Endothelial cell of umbilical vein (primary cell): ENCODE measurements at regions not wholly inside any gene's neighbourhood (a gene's known extent, or its start where the extent isn't known, plus 50 kb on each side); places are given as distances from the start of the nearest gene placed in this dataset.

Experiments
- BruUV-seq: library from RNA; stranded (reverse); fragments of 400-500 nt; replicated peaks from 2 replicates; lab custom pipeline; 2021; lab: Mats Ljungman, UMichigan
- CTCF ChIA-PET: fragments of 300-600, 350-600 bp; sonication (Branson Sonifier 250); formaldehyde crosslinking; loops from one replicate; lab custom pipeline; 2021; ENCODE audit warnings: antibody characterized with exemption, inconsistent platforms; lab: Charles Lee
- POLR2A ChIA-PET: fragments of 300-600, 350-600 bp; sonication (Branson Sonifier 250); formaldehyde crosslinking; loops from one replicate; lab custom pipeline; 2021; ENCODE audit warnings: antibody characterized with exemption, inconsistent platforms; lab: Charles Lee
- DNase-seq: peaks from one replicate; pipeline ENCODE4 v3.0.0-alpha.2; 2011; ENCODE audit warnings: low read depth, low spot score
- FAIRE-seq: peaks from 2 replicates; lab custom pipeline; 2011; peaks lifted over from hg19 to GRCh38; lab: Jason Lieb, UNC
- H2AFZ ChIP-seq: 2 replicates; pipeline ENCODE4 v1.6.0; 2012; ENCODE audit warnings: low read depth, low read length, control low read depth, inconsistent platforms
- H3K27ac ChIP-seq: 2 replicates; pipeline ENCODE4 v1.5.1; 2011; ENCODE audit warnings: low read depth, mild to moderate bottlenecking, control low read depth, low read length, moderate library complexity; ENCODE audit not compliant: insufficient read depth
- H3K27me3 ChIP-seq, 2 experiments: 2 replicates each; pipeline versions ENCODE4 v1.6.0 to v1.6.1; 2011; ENCODE audit warnings: low read length in 2 of 2, mixed read lengths in 1 of 2; ENCODE audit not compliant: control insufficient read depth in 2 of 2, insufficient read depth in 2 of 2
- H3K36me3 ChIP-seq, 2 experiments: 2 replicates in 1 of 2; 3 replicates in 1 of 2; pipeline ENCODE4 v1.5.1; 2011; ENCODE audit warnings: low read length in 2 of 2, mild to moderate bottlenecking in 1 of 2, moderate library complexity in 1 of 2; ENCODE audit not compliant: control insufficient read depth in 2 of 2, insufficient read depth in 2 of 2; ENCODE audit errors: extremely low read depth in 1 of 2
- H3K4me1 ChIP-seq: 3 replicates; pipeline ENCODE4 v1.5.1; 2011; ENCODE audit warnings: mild to moderate bottlenecking, low read length; ENCODE audit not compliant: control insufficient read depth, insufficient read depth; ENCODE audit errors: extremely low read depth
- H3K4me2 ChIP-seq: 2 replicates; pipeline ENCODE4 v1.6.1; 2011; ENCODE audit warnings: low read length, control low read depth, mixed read lengths; ENCODE audit not compliant: insufficient read depth
- H3K4me3 ChIP-seq, 3 experiments: fragments of 200-600 bp in 1 of 3; sonication (generic), shearing (Covaris generic) in 1 of 3; replicated peaks in 1 of 3; 2 replicates each; pipeline ENCODE4 v1.5.1; 2011 to 2016; ENCODE audit warnings: control low read depth in 3 of 3, low read length in 3 of 3, mild to moderate bottlenecking in 2 of 3, inconsistent platforms in 1 of 3, low read depth in 1 of 3, moderate library complexity in 1 of 3; ENCODE audit not compliant: insufficient read depth in 1 of 3
- H3K79me2 ChIP-seq: 2 replicates; pipeline ENCODE4 v1.6.0; 2012; ENCODE audit warnings: low read length, inconsistent platforms; ENCODE audit not compliant: control insufficient read depth, insufficient read depth
- H3K9ac ChIP-seq: replicated peaks from 2 replicates; pipeline ENCODE3; 2011; ENCODE audit warnings: low read length, control low read depth; ENCODE audit not compliant: insufficient read depth; ENCODE audit errors: extremely low read depth
- H3K9me1 ChIP-seq: replicated peaks from 3 replicates; pipeline ENCODE4 v1.6.0; 2011; ENCODE audit warnings: mild to moderate bottlenecking, low read length; ENCODE audit not compliant: control insufficient read depth, insufficient read depth; ENCODE audit errors: extremely low read depth
- H3K9me3 ChIP-seq: replicated peaks from 2 replicates; pipeline ENCODE4 v1.5.1; 2012; ENCODE audit warnings: low read length, inconsistent platforms; ENCODE audit not compliant: control insufficient read depth, insufficient read depth
- H4K20me1 ChIP-seq: replicated peaks from 2 replicates; pipeline ENCODE3; 2011; ENCODE audit warnings: mild to moderate bottlenecking, low read length; ENCODE audit not compliant: control insufficient read depth, insufficient read depth; ENCODE audit errors: extremely low read depth
- CTCF ChIP-seq, 2 donors: IDR thresholded peaks; 1 replicate in 1 of 2; 2 replicates in 1 of 2; pipeline ENCODE4 v1.5.1; 2011; ENCODE audit warnings: low read length in 2 of 2, mild to moderate bottlenecking in 2 of 2, moderate library complexity in 2 of 2, control low read depth in 1 of 2, inconsistent platforms in 1 of 2, low read depth in 1 of 2; ENCODE audit not compliant: insufficient read depth in 1 of 2; ENCODE audit errors: extremely low read depth in 1 of 2
- EZH2 ChIP-seq: IDR thresholded peaks from 2 replicates; pipeline ENCODE4 v1.6.1; 2012; ENCODE audit warnings: borderline replicate concordance, low read depth, mild to moderate bottlenecking, moderate library complexity, low read length, inconsistent platforms; ENCODE audit not compliant: severe bottlenecking
- FOS ChIP-seq: IDR thresholded peaks from 2 replicates; pipeline ENCODE4 v1.6.1; 2011; ENCODE audit warnings: mild to moderate bottlenecking, low read length, moderate library complexity, borderline replicate concordance; ENCODE audit not compliant: insufficient read depth
- GATA2 ChIP-seq: IDR thresholded peaks from 2 replicates; pipeline ENCODE4 v1.7.0; 2011; ENCODE audit warnings: low read depth, mild to moderate bottlenecking, moderate library complexity, mixed read lengths, low read length; ENCODE audit not compliant: insufficient read length, insufficient read depth
- JUN ChIP-seq: IDR thresholded peaks from 2 replicates; pipeline ENCODE4 v1.6.1; 2011; ENCODE audit warnings: borderline replicate concordance, low read depth; ENCODE audit not compliant: insufficient read length, insufficient read depth
- MAX ChIP-seq: IDR thresholded peaks from 2 replicates; pipeline ENCODE4 v1.6.1; 2011; ENCODE audit not compliant: insufficient read depth, insufficient read length
- MYC ChIP-seq: IDR thresholded peaks from one replicate; pipeline ENCODE4 v1.6.1; 2011; ENCODE audit warnings: mild to moderate bottlenecking, low read depth, low read length
- POLR2A ChIP-seq: IDR thresholded peaks from 2 replicates; pipeline ENCODE4 v1.6.1; 2012; ENCODE audit warnings: low read depth, mild to moderate bottlenecking, control low read depth, low read length
- POLR2AphosphoS5 ChIP-seq: IDR thresholded peaks from 2 replicates; pipeline ENCODE4 v1.6.1; 2012; ENCODE audit warnings: low read depth, mild to moderate bottlenecking, control low read depth, low read length, moderate library complexity; ENCODE audit not compliant: insufficient read depth
- dilution Hi-C: fragments of 300-500 bp; cut with MboI; formaldehyde crosslinking; loops from one replicate; pipeline ENCODE4 v1.15.0; 2019; ENCODE audit warnings: low sequenced_read_pairs; ENCODE audit not compliant: extremely low pct_ligation_motif_present
- intact Hi-C: fragments of 100-400 bp; cut with micrococcal nuclease; formaldehyde crosslinking; loops from one replicate; pipeline ENCODE4 v1.10.0; 2022

GRCh38 chr13:50082426-50083281, 67.4 kb downstream of the KCNRG start:
- BruUV-seq = TSS peak; percentile 62
- Histone ChIP-seq H3K4me1 (peaks cover 24% of the 10 kb centered on the region), H3K4me2 (peak overlapping the region; percentile 92), H3K27ac (peak overlapping the region; percentile 33), H3K9me1 (no peaks in the 10 kb centered on the region), H3K79me2 (peaks cover 73% of the 10 kb centered on the region), H3K36me3 (no peaks in the 10 kb centered on the region), H4K20me1 (no peaks in the 10 kb centered on the region), H3K9ac (peak overlapping the region; percentile 66), H2AFZ (peak overlapping the region; percentile 90), H3K9me3 (no peaks in the 10 kb centered on the region), H3K4me3 (peak overlapping the region; percentile 57 to 92 (median 65)), H3K27me3 (no peaks in the 10 kb centered on the region)
- dilution Hi-C loops (no loop called here), intact Hi-C loops (loop anchor here (1.0 to 10.0 kb wide), 7 partner anchors 42 to 602 kb away; partner anchors contain the start of gene TRIM13)
- ChIA-PET CTCF (interaction anchor here (1.0 to 11.4 kb wide), 13 partner anchors 9 to 830 kb away, joined by 3 to 133 read pairs (median 21); partner anchors contain the start of genes SPRYD7 and TRIM13), POLR2A (no interaction called here)
- no peak for TF ChIP-seq GATA2
- no peak for TF ChIP-seq MYC
- TF ChIP-seq CTCF (IDR thresholded peaks at IDR 0.05; ENCODE audit: extremely low read depth in 1 of 2, insufficient read depth in 1 of 2, low read depth in 1 of 2, low read length in 2 of 2) = no peak
- TF ChIP-seq FOS = no peak
- no peak for TF ChIP-seq EZH2
- TF ChIP-seq POLR2AphosphoS5 = no peak
- TF ChIP-seq POLR2A = no peak
- no peak for TF ChIP-seq MAX
- no peak for TF ChIP-seq JUN
- DNase-seq = peak; percentile 83
- no peak for FAIRE-seq
